ENCODE measurements at regions not wholly inside any gene's neighbourhood (a gene's known extent, or its start where the extent isn't known, plus 50 kb on each side); places are given as distances from the start of the nearest gene placed in this dataset.

GRCh38 chr1:78284354-78284753, 206.4 kb upstream of the PTGFR start:
- no CpG with 5 or more reads among the region's 1 CpG for WGBS (ENCODE audit: insufficient coverage)
- Mint-ChIP-seq H3K4me1 (no peaks in the 10 kb centered on the region), H3K27me3 (no peaks in the 10 kb centered on the region), H3K27ac (no peak overlapping the region), H3K9me3 (ENCODE audit: insufficient read depth) (peaks cover 4% of the 10 kb centered on the region), H3K4me3 (no peak overlapping the region)
- intact Hi-C loops (cut with micrococcal nuclease), result no loop called here
- ChIA-PET CTCF (no interaction called here), POLR2A (no interaction called here)
- Histone ChIP-seq H3K9ac (ENCODE audit: low read length) (no peak overlapping the region), H3K27ac (ENCODE audit: low read length in 2 of 2) (no peak overlapping the region), H3K79me2 (ENCODE audit: control insufficient read depth, insufficient read depth, low read length) (no peaks in the 10 kb centered on the region), H3K4me1 (ENCODE audit: control insufficient read depth in 2 of 2, insufficient read depth in 2 of 2, low read length in 2 of 2) (no peaks in the 10 kb centered on the region), H3K4me3 (ENCODE audit: control extremely low read depth in 1 of 5, extremely low read depth in 1 of 5, insufficient read depth in 1 of 5, low read depth in 2 of 5, low read length in 4 of 5) (no peak overlapping the region), H3K27me3 (replicated peaks in 1 of 4; ENCODE audit: control extremely low read depth in 1 of 4, control insufficient read depth in 3 of 4, insufficient read depth in 4 of 4, low read length in 3 of 4) (no peaks in the 10 kb centered on the region), H3K9me3 (ENCODE audit: control extremely low read depth in 1 of 3, control insufficient read depth in 2 of 3, insufficient read depth in 1 of 3, low read length in 2 of 3) (no peaks in the 10 kb centered on the region), H4K20me1 (ENCODE audit: control insufficient read depth, insufficient read depth, low read length, poor library complexity, severe bottlenecking) (no peaks in the 10 kb centered on the region), H2AFZ (ENCODE audit: insufficient read depth, low read depth, low read length, poor library complexity, severe bottlenecking) (no peak overlapping the region), H3K36me3 (replicated peaks in 1 of 2; ENCODE audit: control extremely low read depth in 1 of 2, control insufficient read depth in 1 of 2, extremely low read depth in 1 of 2, insufficient read depth in 2 of 2, low read length in 1 of 2) (no peaks in the 10 kb centered on the region), H3K4me2 (replicated peaks; ENCODE audit: low read depth, low read length, poor library complexity, severe bottlenecking) (no peak overlapping the region)
- TF ChIP-seq CTCF (IDR thresholded peaks at IDR 0.05), result no peak
- TF ChIP-seq EZH2 (IDR thresholded peaks at IDR 0.05; ENCODE audit: borderline replicate concordance, insufficient read depth, low read depth, low read length, poor library complexity, severe bottlenecking), result no peak
- ATAC-seq (ENCODE audit: low read depth) (no peak), DNase-seq (no peak)

- no peak overlapping the region for H3K27ac Mint-ChIP-seq
- H3K27me3 ChIP-seq (replicated peaks in 1 of 4; ENCODE audit: control extremely low read depth in 1 of 4, control insufficient read depth in 3 of 4, insufficient read depth in 4 of 4, low read length in 3 of 4), result no peaks in the 10 kb centered on the region
- intact Hi-C loops (cut with micrococcal nuclease), result no loop called here
- H3K4me1 Mint-ChIP-seq, result no peaks in the 10 kb centered on the region
- H3K27me3 Mint-ChIP-seq, result no peaks in the 10 kb centered on the region
- TF ChIP-seq EZH2 (IDR thresholded peaks at IDR 0.05; ENCODE audit: borderline replicate concordance, insufficient read depth, low read depth, low read length, poor library complexity, severe bottlenecking) (no peak), CTCF (IDR thresholded peaks at IDR 0.05) (no peak)
- no peak overlapping the region for H3K4me3 ChIP-seq (ENCODE audit: control extremely low read depth in 1 of 5, extremely low read depth in 1 of 5, insufficient read depth in 1 of 5, low read depth in 2 of 5, low read length in 4 of 5)
- no peaks in the 10 kb centered on the region for H3K36me3 ChIP-seq (replicated peaks in 1 of 2; ENCODE audit: control extremely low read depth in 1 of 2, control insufficient read depth in 1 of 2, extremely low read depth in 1 of 2, insufficient read depth in 2 of 2, low read length in 1 of 2)
- ChIA-PET CTCF (no interaction called here), POLR2A (no interaction called here)
- H2AFZ ChIP-seq (ENCODE audit: insufficient read depth, low read depth, low read length, poor library complexity, severe bottlenecking), result no peak overlapping the region
- ATAC-seq (ENCODE audit: low read depth) (no peak), DNase-seq (no peak)
- H3K9me3 Mint-ChIP-seq (ENCODE audit: insufficient read depth), result peaks cover under 1% of the 10 kb centered on the region
- no peaks in the 10 kb centered on the region for H4K20me1 ChIP-seq (ENCODE audit: control insufficient read depth, insufficient read depth, low read length, poor library complexity, severe bottlenecking)
- no peak overlapping the region for H3K4me2 ChIP-seq (replicated peaks; ENCODE audit: low read depth, low read length, poor library complexity, severe bottlenecking)
- no peak overlapping the region for H3K4me3 Mint-ChIP-seq
- no peak overlapping the region for H3K9ac ChIP-seq (ENCODE audit: low read length)
- H3K9me3 ChIP-seq (ENCODE audit: control extremely low read depth in 1 of 3, control insufficient read depth in 2 of 3, insufficient read depth in 1 of 3, low read length in 2 of 3), result no peaks in the 10 kb centered on the region
- H3K27ac ChIP-seq (ENCODE audit: low read length in 2 of 2), result no peak overlapping the region
- H3K79me2 ChIP-seq (ENCODE audit: control insufficient read depth, insufficient read depth, low read length), result no peaks in the 10 kb centered on the region
- H3K4me1 ChIP-seq (ENCODE audit: control insufficient read depth in 2 of 2, insufficient read depth in 2 of 2, low read length in 2 of 2), result no peaks in the 10 kb centered on the region
- WGBS (ENCODE audit: insufficient coverage), result 70% methylated on average over 2 of the region's 3 CpGs
Measured at GRCh38 chr1:78286686-78287085, 204.1 kb upstream of the PTGFR start.

Data from B cell (primary cell).